Right ventricle myocardium inferior (tissue), 1 donor: ENCODE measurements at regions not wholly inside any gene's neighbourhood (a gene's known extent, or its start where the extent isn't known, plus 50 kb on each side); places are given as distances from the start of the nearest gene placed in this dataset.
A peak's percentile ranks its signal among the peaks of the same experiment; 100 is the strongest.

Experiments
- ATAC-seq: fragments of 200-7000 bp; cut with Tn5 transposase; one replicate; pipeline ENCODE4 v1.9.1; 2020; ENCODE audit warnings: mild to moderate bottlenecking, moderate library complexity
- DNase-seq: peaks from one replicate; pipeline ENCODE4 v3.0.0; 2021; ENCODE audit errors: missing footprints
- intact Hi-C: fragments of 100-400 bp; cut with DNase I; formaldehyde crosslinking; loops from one replicate; pipeline ENCODE4 v1.11.0; 2022
- donor health status: DM: no; HTN: yes; CAD: no; lungs with severe emphysema.

DNA sequence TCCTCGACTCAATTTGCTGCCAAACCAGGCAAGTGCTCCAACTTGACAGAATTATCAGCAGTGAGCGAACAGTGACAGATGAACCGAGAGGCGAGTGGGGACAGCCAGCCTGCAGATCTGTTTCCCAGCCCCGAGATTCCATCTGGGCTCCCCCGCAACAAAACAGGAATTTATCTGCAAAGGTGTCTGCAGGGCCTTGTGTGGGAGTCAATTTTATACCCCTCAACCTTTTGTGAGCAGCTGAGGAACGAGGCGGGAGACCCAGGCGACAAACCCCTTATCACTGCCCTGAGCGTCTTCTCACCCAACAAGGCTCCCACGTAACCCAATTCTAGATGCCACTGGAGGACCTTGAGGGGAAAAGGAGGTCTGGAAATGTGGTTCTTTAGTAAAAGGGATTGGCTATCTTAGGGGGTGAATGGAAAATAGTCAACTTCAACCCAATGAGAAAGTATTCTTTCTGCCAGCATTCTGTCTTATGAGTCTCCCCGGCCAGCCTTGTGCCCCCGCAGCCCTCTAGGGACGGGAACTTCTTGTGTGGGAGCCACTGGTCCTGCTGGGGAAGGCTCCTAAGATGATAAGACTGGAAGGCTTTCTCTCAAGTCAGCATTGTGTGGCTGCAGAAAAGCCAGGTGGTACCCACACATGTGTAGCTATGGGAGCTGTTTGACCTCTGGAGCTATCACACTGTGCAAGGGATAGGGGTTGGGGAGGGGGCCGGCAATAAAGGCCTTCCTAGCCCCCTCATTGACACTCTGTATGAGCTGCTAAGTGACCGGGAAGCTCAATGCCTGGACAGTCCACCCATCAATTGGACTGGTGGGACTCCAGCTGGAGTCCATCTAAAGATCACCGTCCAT, 527.9 kb downstream of the SHQ1 start:
- no peak for ATAC-seq

DNA sequence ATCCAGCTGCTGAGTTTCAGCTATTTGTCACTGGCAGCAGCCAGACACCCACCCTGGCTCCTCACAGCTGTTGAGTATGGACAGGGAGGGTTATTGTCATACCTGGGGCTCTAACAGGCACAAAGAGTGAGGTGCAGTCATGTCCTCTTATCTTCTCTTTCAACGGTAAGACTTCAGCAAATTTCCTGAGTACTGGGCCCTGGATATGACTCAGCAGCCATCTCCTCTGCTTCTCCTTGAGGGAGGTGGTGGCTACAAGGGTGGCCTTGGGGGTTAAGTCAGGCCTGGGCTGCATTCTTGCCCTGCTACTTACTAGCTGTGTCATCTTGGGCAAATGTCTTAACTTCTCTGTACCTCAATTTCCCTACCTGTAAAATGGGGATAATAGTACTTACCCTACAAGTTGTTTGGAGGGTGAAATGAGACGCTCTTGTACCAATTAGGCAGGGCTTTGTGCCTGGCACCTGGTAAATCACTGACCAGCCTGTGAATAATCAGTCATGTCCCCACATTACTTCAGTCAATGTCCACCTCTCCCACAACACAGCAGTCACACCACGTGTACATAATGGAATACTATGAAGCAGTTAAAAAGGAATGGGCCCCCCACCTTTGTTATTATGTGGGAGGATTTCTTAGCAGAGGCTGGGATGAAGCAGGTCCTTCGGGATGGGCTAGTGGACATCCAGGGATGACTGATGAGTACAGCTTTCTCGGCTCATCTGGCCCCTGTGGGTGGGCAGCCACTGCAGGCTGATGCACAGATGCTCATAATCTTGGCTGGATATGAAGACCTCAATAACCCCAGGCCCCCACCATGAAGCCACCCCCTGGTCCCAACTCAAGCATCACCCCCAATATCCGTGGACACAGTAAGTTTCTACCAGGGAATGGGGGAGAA, 528.8 kb downstream of the SHQ1 start:
- intact Hi-C loops: loop anchor here (5.0 to 10.0 kb wide), 2 partner anchors 47 to 505 kb away; no protein-coding TSS in a partner anchor
- DNase-seq: no peak
- no peak for ATAC-seq

More for the DNA sequence above, 527.9 kb downstream of the SHQ1 start:
- DNase-seq: no peak
- intact Hi-C loops: no loop called here

- intact Hi-C loops: loop anchor here (5.0 to 10.0 kb wide), 2 partner anchors 46 to 506 kb away; no protein-coding TSS in a partner anchor
- ATAC-seq: peak; percentile 75
These were observed 529.6 kb downstream of the SHQ1 start for GRCh38 chr3:72318504-72319193.

DNA sequence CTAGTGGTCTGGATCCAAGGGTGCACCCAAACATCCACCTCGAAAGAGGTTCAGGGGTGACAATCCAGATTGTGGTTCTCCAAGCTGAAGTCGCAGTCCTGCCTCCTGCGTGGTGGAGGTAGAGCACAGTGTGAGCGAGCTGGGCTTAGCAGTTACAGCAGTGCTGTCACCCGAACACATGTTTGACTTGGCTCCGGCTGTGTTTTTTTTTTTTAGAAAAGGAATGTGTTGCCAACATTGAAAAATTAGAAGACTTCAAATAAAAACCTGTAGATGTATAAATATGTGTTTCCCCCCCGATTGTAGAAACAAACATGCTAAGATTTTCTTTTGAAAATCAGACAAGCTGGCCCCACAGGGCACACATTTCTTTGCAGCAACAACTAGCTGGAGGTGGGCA, 530.8 kb downstream of the SHQ1 start:
- intact Hi-C loops: loop anchor here (5.0 to 10.0 kb wide), 2 partner anchors 45 to 507 kb away; no protein-coding TSS in a partner anchor
- peak; percentile 32 for ATAC-seq
- DNase-seq: no peak

More at GRCh38 chr3:72318504-72319193, 529.6 kb downstream of the SHQ1 start:
- no peak for DNase-seq

DNA sequence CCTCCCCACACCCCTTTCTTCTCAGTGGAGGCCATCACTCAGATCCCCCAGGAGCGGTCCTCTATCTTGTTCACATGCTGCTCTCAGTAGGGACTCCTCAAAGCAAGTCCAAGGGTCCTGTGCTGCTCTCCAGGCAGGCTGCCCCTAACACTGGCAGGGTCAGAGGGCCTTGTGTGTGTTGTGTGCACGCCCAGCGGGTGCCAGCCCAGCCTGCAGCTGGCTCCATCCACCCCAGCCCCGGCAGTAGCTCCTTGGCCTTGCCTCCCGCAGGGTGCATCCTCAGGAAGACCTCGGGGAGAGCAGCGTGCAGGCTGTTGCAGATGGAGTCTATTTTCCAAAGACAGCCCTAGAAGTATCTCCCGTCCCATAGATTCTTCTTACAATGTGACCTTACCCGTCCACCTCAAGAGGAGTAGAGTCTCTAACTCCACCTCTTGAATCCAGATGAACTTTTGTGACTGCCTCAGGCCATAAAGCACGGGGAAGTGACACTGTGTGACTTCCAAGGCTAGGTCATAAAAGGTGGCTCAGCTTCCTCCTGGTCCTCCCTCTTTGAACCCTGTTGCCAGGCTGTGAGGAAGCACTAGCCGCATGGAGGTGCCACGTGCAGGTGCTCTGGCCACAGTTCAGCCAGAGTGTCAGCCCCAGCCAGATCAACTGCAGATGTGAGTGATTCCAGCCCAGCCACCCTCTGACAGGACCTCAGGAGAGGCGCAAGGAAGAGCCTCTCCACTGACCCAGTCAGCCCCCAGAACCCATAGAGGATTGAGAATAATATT, 531.6 kb downstream of the SHQ1 start:
- DNase-seq: no peak
- intact Hi-C loops: loop anchor here (5.0 to 10.0 kb wide), 2 partner anchors 44 to 508 kb away; no protein-coding TSS in a partner anchor
- no peak for ATAC-seq

- DNase-seq: no peak
- no peak for ATAC-seq
- intact Hi-C loops: loop anchor here (10.0 kb wide), 1 partner anchor 511 kb away; no protein-coding TSS in a partner anchor
These were observed 528.4 kb upstream of the PROK2 start for GRCh38 chr3:72313308-72313707.

DNA sequence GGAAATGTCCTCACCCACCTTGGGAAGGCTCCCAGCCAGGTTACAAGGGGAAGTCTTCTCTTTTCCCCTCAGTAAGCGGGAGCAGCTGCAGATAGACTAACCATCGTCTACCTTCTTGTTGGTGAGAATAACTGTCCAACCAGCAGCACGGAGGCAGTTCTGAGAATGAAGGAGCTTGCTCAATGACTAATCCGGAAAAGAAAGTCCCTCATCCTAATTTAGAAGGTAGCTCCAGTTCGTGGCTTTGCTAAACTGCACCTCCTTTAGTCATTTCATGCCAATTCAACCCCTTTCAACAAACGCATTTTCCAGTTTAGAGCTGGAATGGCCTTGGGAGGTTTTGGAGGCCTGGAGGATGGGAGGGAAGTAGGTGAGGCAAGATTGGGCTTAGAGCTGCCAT, 527.4 kb upstream of the PROK2 start:
- DNase-seq: no peak
- no peak for ATAC-seq
- intact Hi-C loops: loop anchor here (10.0 kb wide), 1 partner anchor 512 kb away; no protein-coding TSS in a partner anchor

GRCh38 chr3:72311425-72311824, 526.5 kb upstream of the PROK2 start:
- DNase-seq (no peak), ATAC-seq (no peak)
- intact Hi-C loops: loop anchor here (10.0 kb wide), 1 partner anchor 513 kb away; no protein-coding TSS in a partner anchor

- ATAC-seq (peak; percentile 75), DNase-seq (no peak)
- intact Hi-C loops: loop anchor here (10.0 kb wide), 1 partner anchor 514 kb away; no protein-coding TSS in a partner anchor
These were observed 525.8 kb upstream of the PROK2 start for GRCh38 chr3:72310419-72311380.

GRCh38 chr3:72309661-72310418, 524.9 kb upstream of the PROK2 start:
- ATAC-seq: peak; percentile 8
- no peak for DNase-seq
- intact Hi-C loops: loop anchor here (10.0 kb wide), 1 partner anchor 515 kb away; no protein-coding TSS in a partner anchor

GRCh38 chr3:72308641-72309040, 523.7 kb upstream of the PROK2 start:
- intact Hi-C loops: no loop called here
- ATAC-seq (no peak), DNase-seq (no peak)

DNA sequence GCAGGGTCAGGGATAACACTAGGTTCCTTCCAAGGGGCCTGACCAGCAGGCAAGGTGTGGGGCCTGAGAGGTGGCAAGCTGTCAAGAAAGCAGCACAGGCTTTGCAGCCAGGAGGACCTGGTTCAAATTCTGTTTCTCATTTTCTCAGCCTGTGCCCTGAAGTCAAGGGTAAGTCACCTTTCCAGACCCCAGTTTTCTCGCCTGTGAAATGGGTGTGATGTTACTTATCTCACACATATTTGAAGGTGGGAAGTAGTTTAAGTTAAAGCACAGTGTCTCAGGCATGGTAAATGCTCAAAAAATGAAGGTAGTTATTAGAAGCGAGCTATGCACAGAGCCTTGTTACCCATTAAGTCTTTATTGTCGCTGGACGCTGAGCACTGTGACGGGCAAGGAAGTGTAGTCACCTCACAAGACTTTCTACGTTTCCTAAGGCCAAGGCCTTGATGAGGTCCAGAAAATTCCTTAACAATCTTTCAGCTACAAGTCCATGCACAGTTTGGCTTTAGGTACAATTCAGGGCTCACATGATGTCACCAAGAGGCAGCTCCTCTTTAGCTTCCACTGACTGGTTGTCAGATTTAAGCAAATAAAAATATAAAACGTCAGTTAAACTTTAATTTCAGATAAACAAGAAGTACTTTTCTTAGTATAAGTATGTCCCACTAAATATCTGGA, 522.6 kb upstream of the PROK2 start:
- intact Hi-C loops: no loop called here

DNA sequence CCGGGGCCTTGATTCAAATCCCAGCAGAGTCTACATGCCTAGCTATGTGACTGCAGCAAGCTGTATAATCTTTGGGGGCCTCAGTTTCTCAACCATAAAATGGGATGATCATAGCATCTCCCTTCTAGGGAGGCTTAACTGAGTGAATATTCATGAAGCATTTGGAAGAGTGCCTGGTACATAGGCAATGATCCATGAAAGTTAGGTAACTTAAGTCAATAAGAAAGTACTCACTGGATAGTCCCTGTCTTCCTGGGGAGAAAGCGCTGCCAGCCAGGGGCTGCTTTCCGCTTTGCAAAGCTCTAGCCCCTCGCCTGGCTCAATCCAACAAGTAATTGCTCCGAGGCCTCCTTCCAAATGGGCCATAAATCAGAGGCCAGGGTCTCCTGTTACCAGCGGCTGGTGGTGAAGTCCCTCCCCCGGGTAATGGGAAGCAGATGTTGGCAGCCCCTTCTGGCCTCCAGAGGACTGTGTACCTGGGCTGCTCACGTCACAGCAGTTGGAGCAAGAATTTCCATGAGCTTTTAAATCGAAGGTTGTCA, 521.9 kb upstream of the PROK2 start:
- no peak for DNase-seq
- no peak for ATAC-seq
- intact Hi-C loops: no loop called here

More for the DNA sequence above, 522.6 kb upstream of the PROK2 start:
- no peak for ATAC-seq
- DNase-seq: no peak

DNA sequence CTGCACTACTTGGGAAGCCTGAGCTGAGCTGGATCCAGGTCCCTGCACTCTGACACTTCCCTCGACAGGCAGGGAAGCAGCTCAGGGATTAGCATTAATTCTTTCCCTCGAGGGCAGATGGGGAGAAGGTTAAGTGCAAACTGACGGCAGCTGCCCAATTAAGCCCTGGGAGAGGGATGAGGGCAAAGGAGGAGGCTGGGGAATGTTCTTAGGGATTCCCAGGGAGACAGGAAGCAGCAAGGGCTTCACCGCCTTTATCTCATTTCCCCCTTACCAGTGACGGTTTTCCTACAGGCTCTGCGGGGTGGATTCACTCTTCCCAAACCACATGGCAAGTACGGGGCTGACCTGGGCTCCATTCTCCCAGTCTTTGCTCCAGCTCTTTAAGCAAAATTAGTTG, 519.0 kb upstream of the PROK2 start:
- no peak for DNase-seq
- intact Hi-C loops: no loop called here

DNA sequence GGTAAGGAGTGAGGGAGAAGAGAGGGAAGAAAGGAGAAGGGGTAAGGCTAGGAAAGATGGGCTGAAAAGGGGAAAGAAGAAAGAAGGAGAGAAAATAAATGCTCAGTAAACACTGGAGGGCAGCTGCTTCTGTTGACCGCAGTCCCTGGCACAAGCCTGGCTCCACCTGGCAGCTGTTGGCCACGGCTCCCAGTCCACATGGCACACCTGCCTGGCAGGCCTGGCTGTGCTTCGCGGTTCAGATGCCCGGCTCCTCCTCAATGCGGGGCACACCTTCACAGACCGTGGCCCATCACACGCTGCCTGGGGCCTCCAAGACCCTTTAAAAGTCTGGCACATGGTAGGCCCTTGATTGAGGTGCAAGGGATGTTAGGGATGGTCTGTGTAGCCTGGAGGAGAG, 516.8 kb upstream of the PROK2 start:
- no peak for DNase-seq
- intact Hi-C loops: no loop called here
- no peak for ATAC-seq

More for the DNA sequence above, 519.0 kb upstream of the PROK2 start:
- ATAC-seq: no peak
